MM.1S (cell line): ENCODE measurements at regions not wholly inside any gene's neighbourhood (a gene's known extent, or its start where the extent isn't known, plus 50 kb on each side); places are given as distances from the start of the nearest gene placed in this dataset.
"Not testable (repeated sequence)": the region's sequence is repeated elsewhere in the genome, so short reads cannot be mapped to it uniquely, and the experiment has no call there.

Experiments
- DNase-seq: peaks from one replicate; pipeline ENCODE4 v3.0.0-alpha.2; 2015
- H2AFZ ChIP-seq: fragments of 300-600 bp; sonication (generic); 2 replicates; pipeline ENCODE4 v1.6.0; 2016; ENCODE audit warnings: antibody characterized with exemption, low read length
- H3F3A ChIP-seq: fragments of 300-600 bp; sonication (generic); 2 replicates; pipeline ENCODE4 v1.6.1; 2016; ENCODE audit warnings: mild to moderate bottlenecking, antibody characterized with exemption, low read length, moderate library complexity, mixed read lengths; ENCODE audit not compliant: insufficient read depth
- H3K27ac ChIP-seq: fragments of 300-600 bp; sonication (generic); 2 replicates; pipeline ENCODE4 v1.5.1; 2016; ENCODE audit warnings: mild to moderate bottlenecking, low read length
- H3K27me3 ChIP-seq: fragments of 300-600 bp; sonication (generic); replicated peaks from 2 replicates; pipeline ENCODE4 v1.6.0; 2016; ENCODE audit warnings: low read length; ENCODE audit not compliant: insufficient read depth
- H3K36me3 ChIP-seq: fragments of 300-600 bp; sonication (generic); replicated peaks from 2 replicates; pipeline ENCODE4 v1.6.1; 2016; ENCODE audit warnings: mild to moderate bottlenecking, low read length, mixed read lengths; ENCODE audit not compliant: insufficient read depth
- H3K4me1 ChIP-seq: fragments of 300-600 bp; sonication (generic); 2 replicates; pipeline ENCODE4 v1.6.1; 2016; ENCODE audit warnings: low read length, mixed read lengths
- H3K4me2 ChIP-seq: fragments of 300-600 bp; sonication (generic); 2 replicates; pipeline ENCODE4 v1.6.0; 2016; ENCODE audit warnings: low read depth, low read length
- H3K4me3 ChIP-seq: fragments of 300-600 bp; sonication (generic); 2 replicates; pipeline ENCODE4 v1.5.1; 2016; ENCODE audit warnings: low read length, mixed read lengths
- H3K79me2 ChIP-seq: fragments of 300-600 bp; sonication (generic); 2 replicates; pipeline ENCODE4 v1.6.1; 2016; ENCODE audit warnings: mixed run types, low read length, mixed read lengths
- H3K9ac ChIP-seq: fragments of 300-600 bp; sonication (generic); 2 replicates; pipeline ENCODE4 v1.6.1; 2016; ENCODE audit warnings: low read length, mixed read lengths
- H3K9me2 ChIP-seq: fragments of 300-600 bp; sonication (generic); replicated peaks from 2 replicates; pipeline ENCODE4 v1.6.1; 2016; ENCODE audit warnings: mild to moderate bottlenecking, low read length, mixed read lengths; ENCODE audit not compliant: insufficient read depth
- H3K9me3 ChIP-seq: fragments of 300-600 bp; sonication (generic); replicated peaks from 2 replicates; pipeline ENCODE4 v1.6.1; 2016; ENCODE audit warnings: mild to moderate bottlenecking, low read length, mixed read lengths; ENCODE audit not compliant: insufficient read depth
- H4K20me1 ChIP-seq: fragments of 300-600 bp; sonication (generic); 2 replicates; pipeline ENCODE4 v1.6.1; 2016; ENCODE audit warnings: mild to moderate bottlenecking, low read length, moderate library complexity, mixed read lengths; ENCODE audit not compliant: insufficient read depth
- CTCF ChIP-seq: fragments of 300-600 bp; sonication (generic); IDR thresholded peaks from 2 replicates; pipeline ENCODE4 v1.5.1; 2016; ENCODE audit warnings: antibody characterized with exemption, low read length, mixed read lengths
- EZH2 ChIP-seq: fragments of 300-600 bp; sonication (generic); optimal IDR thresholded peaks from 2 replicates; pipeline ENCODE3; 2017; ENCODE audit warnings: low read depth, mild to moderate bottlenecking, antibody characterized with exemption, low read length, mixed read lengths
- EZH2phosphoT487 ChIP-seq: fragments of 300-600 bp; sonication (generic); IDR thresholded peaks from 2 replicates; pipeline ENCODE4 v1.6.1; 2018; ENCODE audit warnings: antibody characterized with exemption, low read length

- TF ChIP-seq CTCF (no peak), EZH2 (no peak), EZH2phosphoT487 (no peak)
- Histone ChIP-seq H3K4me2 (no peak overlapping the region), H3K79me2 (no peaks in the 10 kb centered on the region), H3K9ac (no peak overlapping the region), H3K27me3 (no peaks in the 10 kb centered on the region), H2AFZ (no peak overlapping the region), H3K4me1 (peaks cover 18% of the 10 kb centered on the region), H3K9me3 (no peaks in the 10 kb centered on the region), H4K20me1 (no peaks in the 10 kb centered on the region), H3K36me3 (no peaks in the 10 kb centered on the region), H3K4me3 (no peak overlapping the region), H3F3A (peaks cover 13% of the 10 kb centered on the region), H3K9me2 (no peaks in the 10 kb centered on the region), H3K27ac (no peak overlapping the region)
- DNase-seq, result no peak
Observed at GRCh38 chr12:105477873-105478272, 147.4 kb downstream of the C12orf75 start.

- H2AFZ ChIP-seq, DNase-seq, H3K4me3 ChIP-seq, H3K9me2 ChIP-seq, H3K4me2 ChIP-seq, H3K9ac ChIP-seq, H3K27me3 ChIP-seq, H3K36me3 ChIP-seq, H3K9me3 ChIP-seq, H3K27ac ChIP-seq, H3K79me2 ChIP-seq, H4K20me1 ChIP-seq: not testable (repeated sequence)
- Histone ChIP-seq H3K4me1 (peaks cover 18% of the 10 kb centered on the region), H3F3A (peaks cover 13% of the 10 kb centered on the region)
Observed at GRCh38 chr12:105478788-105479187, 148.3 kb downstream of the C12orf75 start.

- Histone ChIP-seq H3K4me2 (no peak overlapping the region), H2AFZ (no peak overlapping the region), H3K36me3 (no peaks in the 10 kb centered on the region), H3F3A (peaks cover 13% of the 10 kb centered on the region), H3K9me2 (no peaks in the 10 kb centered on the region), H3K27me3 (no peaks in the 10 kb centered on the region), H3K79me2 (no peaks in the 10 kb centered on the region), H3K4me3 (no peak overlapping the region), H3K4me1 (peaks cover 17% of the 10 kb centered on the region), H4K20me1 (no peaks in the 10 kb centered on the region), H3K9ac (no peak overlapping the region), H3K27ac (no peak overlapping the region), H3K9me3 (no peaks in the 10 kb centered on the region)
- no peak for TF ChIP-seq EZH2
- TF ChIP-seq CTCF, result no peak
- no peak for TF ChIP-seq EZH2phosphoT487
- no peak for DNase-seq
Observed at GRCh38 chr12:105479710-105480109, 149.2 kb downstream of the C12orf75 start.

GRCh38 chr12:105480162-105480561 lies 149.7 kb downstream of the C12orf75 start:
- no peak overlapping the region for H2AFZ ChIP-seq
- H4K20me1 ChIP-seq, result no peaks in the 10 kb centered on the region
- no peak overlapping the region for H3K9ac ChIP-seq
- H3K4me1 ChIP-seq, result peaks cover 13% of the 10 kb centered on the region
- TF ChIP-seq EZH2phosphoT487, result no peak
- no peaks in the 10 kb centered on the region for H3K9me2 ChIP-seq
- H3K4me2 ChIP-seq, result no peak overlapping the region
- no peak for DNase-seq
- H3K4me3 ChIP-seq, result no peak overlapping the region
- H3K36me3 ChIP-seq, result no peaks in the 10 kb centered on the region
- no peaks in the 10 kb centered on the region for H3K27me3 ChIP-seq
- peaks cover 13% of the 10 kb centered on the region for H3F3A ChIP-seq
- H3K79me2 ChIP-seq, result no peaks in the 10 kb centered on the region
- H3K27ac ChIP-seq, result no peak overlapping the region
- H3K9me3 ChIP-seq, result no peaks in the 10 kb centered on the region
